Retinal pigment epithelial cell (primary cell): ENCODE measurements at regions not wholly inside any gene's neighbourhood (a gene's known extent, or its start where the extent isn't known, plus 50 kb on each side); places are given as distances from the start of the nearest gene placed in this dataset.
A peak's percentile ranks its signal among the peaks of the same experiment; 100 is the strongest.
"Not testable (repeated sequence)": the region's sequence is repeated elsewhere in the genome, so short reads cannot be mapped to it uniquely, and the experiment has no call there.

ENCODE experiments used
- DNase-seq: peaks from one replicate; pipeline ENCODE4 v3.0.0-alpha.2; 2010; ENCODE audit warnings: low read depth
- H3K4me3 ChIP-seq: 2 replicates; pipeline ENCODE4 v1.5.1; 2011; ENCODE audit warnings: mild to moderate bottlenecking, low read length, control low read depth, moderate library complexity
- TF ChIP-seq, protein P1 (sequence below): conservative IDR thresholded peaks from 2 replicates; pipeline ENCODE4 v1.5.1; 2011; ENCODE audit warnings: low read depth, low read length, control low read depth, inconsistent platforms

- DNase-seq = no peak
- no peak overlapping the region for H3K4me3 ChIP-seq
- TF ChIP-seq, protein P1, sequence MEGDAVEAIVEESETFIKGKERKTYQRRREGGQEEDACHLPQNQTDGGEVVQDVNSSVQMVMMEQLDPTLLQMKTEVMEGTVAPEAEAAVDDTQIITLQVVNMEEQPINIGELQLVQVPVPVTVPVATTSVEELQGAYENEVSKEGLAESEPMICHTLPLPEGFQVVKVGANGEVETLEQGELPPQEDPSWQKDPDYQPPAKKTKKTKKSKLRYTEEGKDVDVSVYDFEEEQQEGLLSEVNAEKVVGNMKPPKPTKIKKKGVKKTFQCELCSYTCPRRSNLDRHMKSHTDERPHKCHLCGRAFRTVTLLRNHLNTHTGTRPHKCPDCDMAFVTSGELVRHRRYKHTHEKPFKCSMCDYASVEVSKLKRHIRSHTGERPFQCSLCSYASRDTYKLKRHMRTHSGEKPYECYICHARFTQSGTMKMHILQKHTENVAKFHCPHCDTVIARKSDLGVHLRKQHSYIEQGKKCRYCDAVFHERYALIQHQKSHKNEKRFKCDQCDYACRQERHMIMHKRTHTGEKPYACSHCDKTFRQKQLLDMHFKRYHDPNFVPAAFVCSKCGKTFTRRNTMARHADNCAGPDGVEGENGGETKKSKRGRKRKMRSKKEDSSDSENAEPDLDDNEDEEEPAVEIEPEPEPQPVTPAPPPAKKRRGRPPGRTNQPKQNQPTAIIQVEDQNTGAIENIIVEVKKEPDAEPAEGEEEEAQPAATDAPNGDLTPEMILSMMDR = no peak
Observed at GRCh38 chr11:128042290-128042751, 545.0 kb downstream of the ETS1 start.

- no peak for DNase-seq
- TF ChIP-seq, protein P1 = no peak
- H3K4me3 ChIP-seq = no peak overlapping the region
Observed at GRCh38 chr11:128040603-128041002, 546.8 kb downstream of the ETS1 start.

DNA sequence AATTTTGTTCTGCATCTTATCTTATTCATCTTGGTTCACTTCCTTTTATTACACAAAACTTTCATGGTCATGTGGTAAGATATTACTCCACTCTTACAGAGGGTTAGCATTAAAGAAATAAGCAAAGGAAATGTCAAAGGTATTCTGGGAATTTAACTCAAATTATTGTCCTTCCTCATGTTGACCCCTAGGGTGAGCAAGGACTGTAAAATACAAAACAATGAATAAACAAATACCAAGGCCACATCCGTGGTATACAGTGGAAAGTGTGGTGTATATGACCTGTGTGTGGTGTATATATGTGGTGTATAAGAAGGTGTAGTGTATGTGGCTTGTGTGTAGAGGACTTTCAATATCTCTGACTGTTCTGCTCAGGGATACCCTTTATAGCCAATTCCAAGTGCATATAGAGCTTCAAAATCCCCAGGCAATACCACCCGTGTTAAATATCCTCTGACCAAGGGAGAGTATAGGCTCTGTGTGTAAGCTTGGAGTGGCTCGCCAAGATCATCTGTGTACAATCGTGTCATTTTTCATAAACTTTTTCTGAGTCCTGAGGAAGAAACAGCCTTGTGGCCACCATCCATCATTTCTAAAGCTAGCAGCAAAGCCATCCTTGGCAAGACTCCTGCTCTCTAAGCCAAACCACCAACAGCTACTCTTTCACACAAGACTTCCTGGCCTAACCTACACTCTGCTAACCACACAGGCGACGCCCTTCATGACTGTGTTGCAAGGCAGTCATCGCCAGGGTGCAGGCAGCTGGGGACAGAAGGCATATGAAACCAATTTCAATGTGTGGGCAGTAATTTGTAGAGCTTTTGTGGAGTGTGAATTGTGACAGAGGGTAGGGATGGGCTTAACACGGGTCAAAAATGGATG lies 548.0 kb downstream of the ETS1 start:
- H3K4me3 ChIP-seq = no peak overlapping the region

GRCh38 chr11:128036556-128037093 lies 550.7 kb downstream of the ETS1 start:
- DNase-seq = no peak
- TF ChIP-seq, protein P1 = no peak
- no peak overlapping the region for H3K4me3 ChIP-seq

More for the DNA sequence above, 548.0 kb downstream of the ETS1 start:
- TF ChIP-seq, protein P1 = peak; percentile 5
- no peak for DNase-seq

- DNase-seq = no peak
- TF ChIP-seq, protein P1 = no peak
- no peak overlapping the region for H3K4me3 ChIP-seq
Observed at GRCh38 chr11:128036006-128036405, 551.4 kb downstream of the ETS1 start.

DNA sequence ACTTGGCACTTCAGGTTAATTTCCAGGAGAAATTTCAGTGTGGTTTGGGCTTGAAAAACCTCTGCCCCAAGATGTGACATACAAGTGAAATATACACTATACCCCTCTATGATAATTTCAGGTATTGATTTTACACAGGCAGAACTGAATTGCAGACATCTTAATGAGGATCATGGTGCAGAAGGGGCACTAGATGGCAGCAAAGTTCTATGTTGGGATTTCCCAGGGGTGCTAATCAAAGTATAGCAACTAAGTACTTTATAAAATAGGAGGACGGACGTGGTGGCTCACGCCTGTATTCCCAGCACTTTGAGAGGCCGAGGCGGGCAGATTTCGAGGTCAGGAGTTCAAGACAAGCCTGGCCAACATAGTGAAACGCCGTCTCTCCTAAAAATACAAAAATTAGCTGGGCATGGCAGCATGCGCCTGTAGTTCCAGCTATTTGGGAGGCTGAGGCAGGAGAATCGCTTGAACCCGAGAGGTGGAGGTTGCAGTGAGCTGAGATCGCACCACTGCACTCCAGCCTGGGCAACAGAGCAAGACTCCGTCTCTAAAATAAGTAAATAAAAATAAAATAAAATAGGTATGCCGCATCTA lies 555.7 kb downstream of the ETS1 start:
- H3K4me3 ChIP-seq = not testable (repeated sequence)
- DNase-seq = peak; percentile 38
- TF ChIP-seq, protein P1 = peak; percentile 73
